ENCODE measurements at regions not wholly inside any gene's neighbourhood (a gene's known extent, or its start where the extent isn't known, plus 50 kb on each side); places are given as distances from the start of the nearest gene placed in this dataset.

GRCh38 chr11:19651028-19651427 is 61.6 kb upstream of the NAV2 start:
- TF ChIP-seq CTCF (IDR thresholded peaks at IDR 0.05) (no peak), EP300 (IDR thresholded peaks at IDR 0.05; ENCODE audit: low read depth) (no peak)

All from transverse colon (tissue), 3 donors.